ENCODE measurements at regions not wholly inside any gene's neighbourhood (a gene's known extent, or its start where the extent isn't known, plus 50 kb on each side); places are given as distances from the start of the nearest gene placed in this dataset.

- H3K27ac ChIP-seq (ENCODE audit: low read length), result no peak overlapping the region
- no peaks in the 10 kb centered on the region for H3K9me3 ChIP-seq (ENCODE audit: control insufficient read depth in 1 of 2, low read length in 2 of 2)
- no peaks in the 10 kb centered on the region for H3K27me3 ChIP-seq (ENCODE audit: low read depth, low read length)
- no peaks in the 10 kb centered on the region for H3K36me3 ChIP-seq (ENCODE audit: control insufficient read depth in 1 of 2, insufficient read depth in 2 of 2, low read length in 2 of 2)
- no peaks in the 10 kb centered on the region for H3K4me1 ChIP-seq (ENCODE audit: control insufficient read depth in 1 of 2, insufficient read depth in 2 of 2, low read length in 2 of 2)
- no peak overlapping the region for H3K4me3 ChIP-seq (ENCODE audit: low read depth in 1 of 2, low read length in 2 of 2)
Measured at GRCh38 chr2:145314119-145314633, 794.3 kb upstream of the ZEB2 start.

DNA sequence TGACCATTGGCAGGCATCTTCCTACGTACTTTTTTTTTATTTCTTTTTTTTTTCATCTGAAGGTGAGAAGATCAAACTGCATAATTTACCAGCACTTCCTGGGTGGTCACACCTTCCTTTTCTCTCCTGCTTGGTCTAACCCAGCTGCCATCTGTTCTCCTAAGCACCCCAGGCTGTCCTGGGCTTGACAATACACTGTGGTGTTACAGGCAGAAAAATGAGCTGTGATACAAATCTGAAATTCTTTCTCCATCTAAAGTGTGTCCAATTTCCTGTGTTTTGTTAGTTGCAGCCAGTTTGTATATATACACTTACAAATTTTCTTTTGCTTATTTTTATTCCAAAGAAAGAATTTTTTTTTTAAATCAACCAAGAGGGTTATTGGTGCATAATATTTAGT is 786.0 kb upstream of the ZEB2 start:
- Histone ChIP-seq H3K27ac (ENCODE audit: low read length) (no peak overlapping the region), H3K4me3 (ENCODE audit: low read depth in 1 of 2, low read length in 2 of 2) (no peak overlapping the region), H3K27me3 (ENCODE audit: low read depth, low read length) (no peaks in the 10 kb centered on the region), H3K36me3 (ENCODE audit: control insufficient read depth in 1 of 2, insufficient read depth in 2 of 2, low read length in 2 of 2) (no peaks in the 10 kb centered on the region), H3K9me3 (ENCODE audit: control insufficient read depth in 1 of 2, low read length in 2 of 2) (no peaks in the 10 kb centered on the region), H3K4me1 (ENCODE audit: control insufficient read depth in 1 of 2, insufficient read depth in 2 of 2, low read length in 2 of 2) (no peaks in the 10 kb centered on the region)

GRCh38 chr2:145304501-145304900 is 784.6 kb upstream of the ZEB2 start:
- no peaks in the 10 kb centered on the region for H3K36me3 ChIP-seq (ENCODE audit: control insufficient read depth in 1 of 2, insufficient read depth in 2 of 2, low read length in 2 of 2)
- no peak overlapping the region for H3K27ac ChIP-seq (ENCODE audit: low read length)
- H3K4me3 ChIP-seq (ENCODE audit: low read depth in 1 of 2, low read length in 2 of 2), result no peak overlapping the region
- no peaks in the 10 kb centered on the region for H3K4me1 ChIP-seq (ENCODE audit: control insufficient read depth in 1 of 2, insufficient read depth in 2 of 2, low read length in 2 of 2)
- no peaks in the 10 kb centered on the region for H3K9me3 ChIP-seq (ENCODE audit: control insufficient read depth in 1 of 2, low read length in 2 of 2)
- no peaks in the 10 kb centered on the region for H3K27me3 ChIP-seq (ENCODE audit: low read depth, low read length)

- Histone ChIP-seq H3K27ac (ENCODE audit: low read length) (no peak overlapping the region), H3K4me3 (ENCODE audit: low read depth in 1 of 2, low read length in 2 of 2) (no peak overlapping the region), H3K27me3 (ENCODE audit: low read depth, low read length) (no peaks in the 10 kb centered on the region), H3K4me1 (ENCODE audit: control insufficient read depth in 1 of 2, insufficient read depth in 2 of 2, low read length in 2 of 2) (no peaks in the 10 kb centered on the region), H3K36me3 (ENCODE audit: control insufficient read depth in 1 of 2, insufficient read depth in 2 of 2, low read length in 2 of 2) (no peaks in the 10 kb centered on the region), H3K9me3 (ENCODE audit: control insufficient read depth in 1 of 2, low read length in 2 of 2) (no peaks in the 10 kb centered on the region)
Measured at GRCh38 chr2:145303536-145303935, 783.6 kb upstream of the ZEB2 start.

DNA sequence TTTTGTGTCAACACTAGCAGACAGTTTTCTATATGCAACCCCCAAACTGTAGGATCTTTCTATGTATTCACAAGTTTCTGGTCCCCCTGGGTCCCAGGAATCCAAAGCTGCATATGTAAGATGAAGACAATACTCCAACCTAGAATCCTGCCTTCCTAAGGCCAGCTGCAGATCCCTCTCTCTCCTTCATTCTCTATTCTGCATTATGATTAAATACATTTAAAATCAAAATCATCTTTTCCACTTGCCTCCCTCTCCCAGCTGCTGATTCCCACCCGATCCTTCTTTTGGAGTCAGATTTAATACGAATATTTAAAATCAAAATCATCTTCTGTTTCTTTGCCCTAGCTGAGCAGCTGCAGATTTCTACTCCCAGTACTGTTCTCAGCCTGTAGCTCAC is 783.0 kb upstream of the ZEB2 start:
- Histone ChIP-seq H3K4me1 (ENCODE audit: control insufficient read depth in 1 of 2, insufficient read depth in 2 of 2, low read length in 2 of 2) (no peaks in the 10 kb centered on the region), H3K27me3 (ENCODE audit: low read depth, low read length) (no peaks in the 10 kb centered on the region), H3K36me3 (ENCODE audit: control insufficient read depth in 1 of 2, insufficient read depth in 2 of 2, low read length in 2 of 2) (no peaks in the 10 kb centered on the region), H3K27ac (ENCODE audit: low read length) (no peak overlapping the region), H3K4me3 (ENCODE audit: low read depth in 1 of 2, low read length in 2 of 2) (no peak overlapping the region), H3K9me3 (ENCODE audit: control insufficient read depth in 1 of 2, low read length in 2 of 2) (no peaks in the 10 kb centered on the region)

DNA sequence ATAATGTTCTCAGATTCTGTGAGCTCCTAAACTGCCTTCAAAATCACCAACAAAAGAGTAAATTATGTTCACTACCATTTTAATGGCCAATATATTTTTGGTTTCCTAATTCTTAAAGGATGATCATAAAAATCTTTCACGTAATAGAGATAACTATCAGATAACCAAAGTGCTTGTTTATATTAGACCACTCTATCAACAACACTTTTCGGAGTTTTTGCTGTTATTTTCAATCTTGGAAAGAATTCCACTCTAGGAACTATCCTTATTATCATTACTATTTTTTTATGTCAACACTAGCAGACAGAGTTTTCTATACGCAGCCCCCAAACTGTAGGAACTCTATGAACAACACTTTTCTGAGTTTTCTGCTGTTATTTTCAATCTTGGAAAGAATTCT is 782.5 kb upstream of the ZEB2 start:
- H3K4me3 ChIP-seq (ENCODE audit: low read depth in 1 of 2, low read length in 2 of 2), result no peak overlapping the region

GRCh38 chr2:145299368-145299767 is 779.4 kb upstream of the ZEB2 start:
- no peaks in the 10 kb centered on the region for H3K4me1 ChIP-seq (ENCODE audit: control insufficient read depth in 1 of 2, insufficient read depth in 2 of 2, low read length in 2 of 2)
- no peak overlapping the region for H3K4me3 ChIP-seq (ENCODE audit: low read depth in 1 of 2, low read length in 2 of 2)

More for the DNA sequence above, 782.5 kb upstream of the ZEB2 start:
- no peaks in the 10 kb centered on the region for H3K9me3 ChIP-seq (ENCODE audit: control insufficient read depth in 1 of 2, low read length in 2 of 2)
- no peaks in the 10 kb centered on the region for H3K36me3 ChIP-seq (ENCODE audit: control insufficient read depth in 1 of 2, insufficient read depth in 2 of 2, low read length in 2 of 2)
- no peaks in the 10 kb centered on the region for H3K27me3 ChIP-seq (ENCODE audit: low read depth, low read length)
- H3K27ac ChIP-seq (ENCODE audit: low read length), result no peak overlapping the region
- H3K4me1 ChIP-seq (ENCODE audit: control insufficient read depth in 1 of 2, insufficient read depth in 2 of 2, low read length in 2 of 2), result no peaks in the 10 kb centered on the region

GRCh38 chr2:145292166-145292565 is 772.2 kb upstream of the ZEB2 start:
- Histone ChIP-seq H3K9me3 (ENCODE audit: control insufficient read depth in 1 of 2, low read length in 2 of 2) (no peaks in the 10 kb centered on the region), H3K36me3 (ENCODE audit: control insufficient read depth in 1 of 2, insufficient read depth in 2 of 2, low read length in 2 of 2) (no peaks in the 10 kb centered on the region), H3K27me3 (ENCODE audit: low read depth, low read length) (no peaks in the 10 kb centered on the region), H3K4me3 (ENCODE audit: low read depth in 1 of 2, low read length in 2 of 2) (no peak overlapping the region), H3K4me1 (ENCODE audit: control insufficient read depth in 1 of 2, insufficient read depth in 2 of 2, low read length in 2 of 2) (peaks cover 0 to 4% of the 10 kb centered on the region in 2 donors), H3K27ac (ENCODE audit: low read length) (no peak overlapping the region)

More at GRCh38 chr2:145299368-145299767, 779.4 kb upstream of the ZEB2 start:
- Histone ChIP-seq H3K27ac (ENCODE audit: low read length) (no peak overlapping the region), H3K27me3 (ENCODE audit: low read depth, low read length) (no peaks in the 10 kb centered on the region), H3K9me3 (ENCODE audit: control insufficient read depth in 1 of 2, low read length in 2 of 2) (no peaks in the 10 kb centered on the region), H3K36me3 (ENCODE audit: control insufficient read depth in 1 of 2, insufficient read depth in 2 of 2, low read length in 2 of 2) (no peaks in the 10 kb centered on the region)

GRCh38 chr2:145290986-145291385 is 771.1 kb upstream of the ZEB2 start:
- H3K27ac ChIP-seq (ENCODE audit: low read length), result no peak overlapping the region
- no peak overlapping the region for H3K4me3 ChIP-seq (ENCODE audit: low read depth in 1 of 2, low read length in 2 of 2)
- peaks cover 0 to 5% of the 10 kb centered on the region in 2 donors for H3K4me1 ChIP-seq (ENCODE audit: control insufficient read depth in 1 of 2, insufficient read depth in 2 of 2, low read length in 2 of 2)
- no peaks in the 10 kb centered on the region for H3K9me3 ChIP-seq (ENCODE audit: control insufficient read depth in 1 of 2, low read length in 2 of 2)
- no peaks in the 10 kb centered on the region for H3K27me3 ChIP-seq (ENCODE audit: low read depth, low read length)
- H3K36me3 ChIP-seq (ENCODE audit: control insufficient read depth in 1 of 2, insufficient read depth in 2 of 2, low read length in 2 of 2), result no peaks in the 10 kb centered on the region

DNA sequence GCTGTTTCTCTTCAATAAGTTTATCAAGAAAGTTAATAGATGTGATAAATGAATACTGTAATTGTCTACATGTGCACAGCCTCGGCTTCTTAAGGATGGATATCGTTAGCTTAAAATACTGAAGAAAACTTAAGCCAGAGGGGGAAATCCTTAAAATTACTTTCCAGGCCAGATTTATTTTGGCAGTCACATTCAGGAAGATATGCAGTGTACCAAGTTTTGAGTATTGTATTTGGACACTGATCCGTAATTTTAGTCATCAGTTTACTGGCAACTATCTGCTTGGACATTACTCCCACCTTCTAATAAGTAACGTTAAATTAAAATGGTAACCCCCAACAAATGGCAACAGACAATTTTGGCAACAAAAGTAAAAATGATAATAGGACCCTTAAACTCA is 770.0 kb upstream of the ZEB2 start:
- H3K36me3 ChIP-seq (ENCODE audit: control insufficient read depth in 1 of 2, insufficient read depth in 2 of 2, low read length in 2 of 2), result no peaks in the 10 kb centered on the region
- no peak overlapping the region for H3K27ac ChIP-seq (ENCODE audit: low read length)
- H3K9me3 ChIP-seq (ENCODE audit: control insufficient read depth in 1 of 2, low read length in 2 of 2), result no peaks in the 10 kb centered on the region
- H3K27me3 ChIP-seq (ENCODE audit: low read depth, low read length), result no peaks in the 10 kb centered on the region
- H3K4me3 ChIP-seq (ENCODE audit: low read depth in 1 of 2, low read length in 2 of 2), result no peak overlapping the region
- H3K4me1 ChIP-seq (ENCODE audit: control insufficient read depth in 1 of 2, insufficient read depth in 2 of 2, low read length in 2 of 2), result peaks cover 0 to 5% of the 10 kb centered on the region in 2 donors

DNA sequence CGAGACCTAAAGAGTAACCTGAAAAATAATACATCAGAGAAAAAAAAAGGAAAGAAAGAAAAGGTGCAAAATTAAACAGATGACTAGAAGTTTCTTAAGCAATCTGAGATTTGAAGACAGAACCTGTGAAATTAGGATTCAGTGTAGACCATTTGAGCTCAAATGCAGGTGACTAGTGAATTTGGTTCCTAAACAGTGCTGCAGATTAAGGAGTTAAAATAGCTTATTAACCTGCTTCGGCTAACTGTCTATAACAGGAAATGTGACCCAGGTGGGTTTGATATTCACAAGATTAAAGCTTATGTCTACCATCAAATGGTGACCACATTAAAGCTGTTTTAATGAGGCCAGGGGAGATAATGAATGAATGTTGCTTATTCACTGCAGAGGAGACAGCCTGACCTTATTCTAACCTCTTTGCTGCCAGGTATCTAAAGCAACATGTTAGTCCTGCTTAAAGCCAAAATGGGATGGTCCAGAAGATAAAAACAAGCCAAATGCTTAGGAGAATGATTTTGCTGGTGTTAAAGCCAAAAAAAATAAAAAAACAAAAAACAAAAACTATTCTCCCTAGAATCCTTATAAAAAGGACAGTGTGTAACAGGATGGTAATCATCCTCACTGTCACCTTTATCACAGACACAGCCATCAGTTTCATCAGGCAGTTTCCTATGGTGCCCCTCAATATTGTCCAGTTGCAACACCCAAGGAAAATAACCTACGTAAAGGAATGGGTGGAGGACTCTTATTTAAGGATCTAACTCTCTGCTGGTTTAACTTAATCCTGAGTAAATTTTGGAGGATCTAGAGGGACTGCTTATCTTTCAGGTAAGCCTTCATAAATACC is 769.0 kb upstream of the ZEB2 start:
- H3K27me3 ChIP-seq (ENCODE audit: low read depth, low read length), result no peaks in the 10 kb centered on the region

GRCh38 chr2:145287736-145288135 is 767.8 kb upstream of the ZEB2 start:
- H3K9me3 ChIP-seq (ENCODE audit: control insufficient read depth in 1 of 2, low read length in 2 of 2), result no peaks in the 10 kb centered on the region
- H3K4me1 ChIP-seq (ENCODE audit: control insufficient read depth in 1 of 2, insufficient read depth in 2 of 2, low read length in 2 of 2), result peaks cover 0 to 5% of the 10 kb centered on the region in 2 donors
- no peaks in the 10 kb centered on the region for H3K36me3 ChIP-seq (ENCODE audit: control insufficient read depth in 1 of 2, insufficient read depth in 2 of 2, low read length in 2 of 2)
- no peak overlapping the region for H3K27ac ChIP-seq (ENCODE audit: low read length)
- H3K27me3 ChIP-seq (ENCODE audit: low read depth, low read length), result no peaks in the 10 kb centered on the region
- no peak overlapping the region for H3K4me3 ChIP-seq (ENCODE audit: low read depth in 1 of 2, low read length in 2 of 2)

More for the DNA sequence above, 769.0 kb upstream of the ZEB2 start:
- no peaks in the 10 kb centered on the region for H3K36me3 ChIP-seq (ENCODE audit: control insufficient read depth in 1 of 2, insufficient read depth in 2 of 2, low read length in 2 of 2)
- no peaks in the 10 kb centered on the region for H3K9me3 ChIP-seq (ENCODE audit: control insufficient read depth in 1 of 2, low read length in 2 of 2)
- no peak overlapping the region for H3K4me3 ChIP-seq (ENCODE audit: low read depth in 1 of 2, low read length in 2 of 2)
- H3K27ac ChIP-seq (ENCODE audit: low read length), result no peak overlapping the region
- peaks cover 0 to 5% of the 10 kb centered on the region in 2 donors for H3K4me1 ChIP-seq (ENCODE audit: control insufficient read depth in 1 of 2, insufficient read depth in 2 of 2, low read length in 2 of 2)

All from muscle layer of duodenum (tissue), 2 donors.